ENCODE measurements at regions not wholly inside any gene's neighbourhood (a gene's known extent, or its start where the extent isn't known, plus 50 kb on each side); places are given as distances from the start of the nearest gene placed in this dataset.

DNA sequence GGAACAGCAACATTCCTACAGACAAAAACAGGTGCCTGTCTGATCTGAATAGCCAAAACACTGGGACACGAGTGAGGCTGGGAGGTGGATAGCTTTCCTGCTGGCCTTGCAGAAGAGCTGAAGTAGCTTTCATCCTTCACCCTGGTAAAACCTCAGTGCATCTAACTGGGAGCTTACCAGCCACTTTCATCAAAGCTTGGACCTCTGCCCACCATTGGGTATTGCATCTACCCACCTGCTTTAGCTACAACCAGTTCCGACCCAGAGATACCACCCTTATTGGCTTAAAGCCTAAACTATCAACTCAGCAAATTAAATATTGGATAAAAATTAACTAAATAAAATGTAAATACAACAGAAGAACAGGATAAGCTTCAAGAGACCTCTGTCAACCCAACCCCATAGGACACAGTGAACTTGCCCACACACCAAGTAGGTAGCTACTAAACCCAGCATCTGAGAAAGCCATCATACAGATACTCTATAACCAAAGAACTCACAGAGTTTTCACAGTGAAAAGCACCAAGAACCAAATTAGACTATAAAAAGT, 866.3 kb downstream of the FSCB start:
- ChIA-PET POLR2A (no interaction called here), CTCF (no interaction called here)
- no peak overlapping the region for H3K4me3 ChIP-seq (ENCODE audit: low read depth, low read length)
- no peak for DNase-seq (ENCODE audit: low read depth, low spot score)
- TF ChIP-seq, protein P1, sequence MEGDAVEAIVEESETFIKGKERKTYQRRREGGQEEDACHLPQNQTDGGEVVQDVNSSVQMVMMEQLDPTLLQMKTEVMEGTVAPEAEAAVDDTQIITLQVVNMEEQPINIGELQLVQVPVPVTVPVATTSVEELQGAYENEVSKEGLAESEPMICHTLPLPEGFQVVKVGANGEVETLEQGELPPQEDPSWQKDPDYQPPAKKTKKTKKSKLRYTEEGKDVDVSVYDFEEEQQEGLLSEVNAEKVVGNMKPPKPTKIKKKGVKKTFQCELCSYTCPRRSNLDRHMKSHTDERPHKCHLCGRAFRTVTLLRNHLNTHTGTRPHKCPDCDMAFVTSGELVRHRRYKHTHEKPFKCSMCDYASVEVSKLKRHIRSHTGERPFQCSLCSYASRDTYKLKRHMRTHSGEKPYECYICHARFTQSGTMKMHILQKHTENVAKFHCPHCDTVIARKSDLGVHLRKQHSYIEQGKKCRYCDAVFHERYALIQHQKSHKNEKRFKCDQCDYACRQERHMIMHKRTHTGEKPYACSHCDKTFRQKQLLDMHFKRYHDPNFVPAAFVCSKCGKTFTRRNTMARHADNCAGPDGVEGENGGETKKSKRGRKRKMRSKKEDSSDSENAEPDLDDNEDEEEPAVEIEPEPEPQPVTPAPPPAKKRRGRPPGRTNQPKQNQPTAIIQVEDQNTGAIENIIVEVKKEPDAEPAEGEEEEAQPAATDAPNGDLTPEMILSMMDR (IDR thresholded peaks at IDR 0.05; ENCODE audit: insufficient read depth, low read length, missing control alignments) = no peak

DNA sequence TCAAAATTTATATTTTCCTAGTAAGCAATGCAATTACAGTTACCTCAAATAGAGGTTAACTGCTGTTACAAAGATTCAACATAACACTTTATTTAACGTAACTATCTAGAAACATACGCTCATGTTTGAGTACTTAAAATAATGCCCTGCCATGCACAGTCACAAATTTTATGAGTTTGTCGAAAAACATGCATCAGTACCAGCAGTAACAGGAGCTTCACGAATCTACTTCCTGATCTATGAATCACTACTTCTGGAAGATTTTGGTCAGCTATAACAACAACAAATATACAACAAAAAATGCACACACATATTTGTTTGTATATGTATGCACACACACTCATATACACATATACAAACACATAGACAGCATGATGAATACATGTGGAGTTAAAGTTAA, 881.8 kb downstream of the FSCB start:
- CTCF ChIA-PET = no interaction called here
- no peak for DNase-seq (ENCODE audit: low read depth, low spot score)
- H3K4me3 ChIP-seq (ENCODE audit: low read depth, low read length) = no peak overlapping the region
- TF ChIP-seq, protein P1 (IDR thresholded peaks at IDR 0.05; ENCODE audit: insufficient read depth, low read length, missing control alignments) = no peak
- POLR2A ChIA-PET = no interaction called here

DNA sequence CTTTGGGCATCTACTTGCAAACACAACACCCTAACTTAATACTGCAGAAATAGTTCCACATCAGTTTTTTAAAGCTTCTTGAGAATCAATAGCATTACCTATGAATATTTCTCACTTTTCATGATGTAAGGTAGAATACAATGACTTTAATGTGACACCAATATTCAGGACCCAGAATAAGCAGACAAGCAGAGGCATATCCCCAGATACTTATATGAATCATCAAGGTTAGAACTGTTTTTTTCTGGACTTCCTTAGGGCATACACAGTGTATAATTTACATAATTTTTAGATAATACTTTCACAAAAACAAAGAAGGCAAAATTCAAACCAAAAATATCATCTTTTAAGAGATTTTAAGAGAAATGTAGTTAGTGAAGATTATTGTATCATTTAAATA, 885.8 kb downstream of the FSCB start:
- no peak overlapping the region for H3K4me3 ChIP-seq (ENCODE audit: low read depth, low read length)
- no peak for DNase-seq (ENCODE audit: low read depth, low spot score)
- CTCF ChIA-PET = no interaction called here
- POLR2A ChIA-PET = no interaction called here
- TF ChIP-seq, protein P1 (IDR thresholded peaks at IDR 0.05; ENCODE audit: insufficient read depth, low read length, missing control alignments) = no peak

DNA sequence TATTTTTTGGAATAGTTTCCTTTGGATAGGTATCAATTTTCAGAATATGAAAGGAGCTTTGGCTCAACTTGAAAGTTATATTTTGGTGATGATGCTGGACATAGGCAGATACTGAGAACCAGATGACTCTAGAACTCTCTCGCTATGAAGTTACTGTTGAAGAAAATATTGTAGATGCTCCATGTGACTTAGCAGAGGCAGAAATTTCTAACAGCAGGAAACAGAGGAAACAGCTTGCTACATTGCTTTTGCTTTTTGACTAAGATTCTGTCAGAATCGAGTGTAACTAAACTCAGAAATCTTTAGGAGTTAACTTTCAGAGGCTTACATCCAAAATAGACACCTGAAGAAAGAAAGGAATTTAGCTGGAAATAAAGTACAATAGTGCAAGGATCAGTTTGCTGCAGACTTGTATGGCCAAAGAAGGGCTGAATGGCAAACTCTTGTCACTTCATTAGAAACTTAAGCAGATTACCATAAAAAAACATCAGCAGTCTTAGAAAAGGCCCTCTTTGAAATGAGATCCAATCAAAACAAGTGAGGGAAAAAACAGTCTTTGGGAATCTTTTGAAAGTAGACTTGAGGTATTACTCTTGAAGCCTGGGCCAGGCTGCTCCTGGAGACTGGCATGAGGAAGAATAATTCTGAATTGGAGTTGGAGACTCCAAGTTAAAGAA, 911.8 kb downstream of the FSCB start:
- no peak for DNase-seq (ENCODE audit: low read depth, low spot score)
- no peak overlapping the region for H3K4me3 ChIP-seq (ENCODE audit: low read depth, low read length)
- ChIA-PET CTCF (no interaction called here), POLR2A (no interaction called here)
- TF ChIP-seq, protein P1 (IDR thresholded peaks at IDR 0.05; ENCODE audit: insufficient read depth, low read length, missing control alignments) = no peak

DNA sequence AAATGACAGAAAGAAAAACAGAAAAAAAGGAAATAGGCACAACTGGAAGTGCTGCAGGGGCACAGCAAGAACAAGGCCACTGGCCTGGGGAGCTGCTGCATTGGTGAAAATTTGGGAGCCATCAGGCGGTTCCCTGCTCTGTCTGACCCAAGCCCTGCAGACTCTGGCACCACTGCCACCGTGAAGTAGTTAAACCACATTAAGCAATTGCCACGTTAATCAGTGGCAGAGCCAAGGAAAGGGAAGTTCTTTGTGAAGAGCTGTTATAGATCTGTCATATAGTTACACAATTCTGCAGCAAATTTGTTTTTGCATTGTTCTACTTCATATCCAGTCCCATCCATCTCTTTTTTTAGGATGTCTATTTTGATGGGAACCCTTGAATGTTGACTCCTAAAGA, 915.3 kb downstream of the FSCB start:
- ChIA-PET CTCF (no interaction called here), POLR2A (no interaction called here)
- TF ChIP-seq, protein P1 (IDR thresholded peaks at IDR 0.05; ENCODE audit: insufficient read depth, low read length, missing control alignments) = no peak
- H3K4me3 ChIP-seq (ENCODE audit: low read depth, low read length) = no peak overlapping the region
- DNase-seq (ENCODE audit: low read depth, low spot score) = no peak

DNA sequence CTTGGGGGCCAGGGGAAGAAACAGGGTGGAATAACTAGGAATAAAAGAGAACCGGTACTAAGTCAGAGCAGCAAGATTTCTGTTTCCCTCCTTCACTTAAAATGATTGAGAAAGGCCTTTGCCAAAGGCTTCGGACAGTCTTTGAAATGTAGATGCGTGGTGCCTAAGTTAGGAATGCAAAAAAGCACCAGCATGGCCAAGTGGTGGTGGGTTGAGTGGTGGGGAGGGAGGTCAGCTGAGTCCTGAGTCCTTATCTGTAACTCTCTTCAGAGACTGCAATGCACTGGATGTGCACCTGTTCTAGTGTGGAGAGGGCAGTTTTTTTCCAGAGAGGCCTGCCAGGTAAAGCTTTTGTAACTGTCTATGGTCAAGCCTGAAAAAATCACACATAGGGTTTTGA, 919.9 kb downstream of the FSCB start:
- H3K4me3 ChIP-seq (ENCODE audit: low read depth, low read length) = no peak overlapping the region
- ChIA-PET CTCF (no interaction called here), POLR2A (no interaction called here)
- TF ChIP-seq, protein P1 (IDR thresholded peaks at IDR 0.05; ENCODE audit: insufficient read depth, low read length, missing control alignments) = no peak
- no peak for DNase-seq (ENCODE audit: low read depth, low spot score)
